ENCODE measurements at regions not wholly inside any gene's neighbourhood (a gene's known extent, or its start where the extent isn't known, plus 50 kb on each side); places are given as distances from the start of the nearest gene placed in this dataset.

DNA sequence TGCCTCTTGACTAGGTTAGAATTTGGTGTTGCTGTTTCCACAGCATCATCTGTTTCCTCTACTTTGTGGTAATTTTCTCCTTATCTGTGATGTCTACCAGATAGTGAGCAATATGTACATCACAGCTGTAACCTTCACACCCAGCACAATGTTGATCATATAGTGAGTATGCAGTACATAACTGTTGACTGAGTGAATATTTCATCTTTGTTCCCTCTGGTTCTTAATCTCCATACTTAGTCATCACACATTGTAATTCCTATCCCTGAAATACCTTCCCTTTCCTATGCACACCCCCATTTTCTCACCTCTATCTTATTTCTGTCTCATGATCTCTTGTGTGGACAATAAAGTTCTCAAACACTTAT lies 115.9 kb downstream of the KIF4B start:
- DNase-seq, result no peak
- H3K27me3 ChIP-seq (ENCODE audit: insufficient read depth, low read depth, severe bottlenecking), result no peaks in the 10 kb centered on the region

DNA sequence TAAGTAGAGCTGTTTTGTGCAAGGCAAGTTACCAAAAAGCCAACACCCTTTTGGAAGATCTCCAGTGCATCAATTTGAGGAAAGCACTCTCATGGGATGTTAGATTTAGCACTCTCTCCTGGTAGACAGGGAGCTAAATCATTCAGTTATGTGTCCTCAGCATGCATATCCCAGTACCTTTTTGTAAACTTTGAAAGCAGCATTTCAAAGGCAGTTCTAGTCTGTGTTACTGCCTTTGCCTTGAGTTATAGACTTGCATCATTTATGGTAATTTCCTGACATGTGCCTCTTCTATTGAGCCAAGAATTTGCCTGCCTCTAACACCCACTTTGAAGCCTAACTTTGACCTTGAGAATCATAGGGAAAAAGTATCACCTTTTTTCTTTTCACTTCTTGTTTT lies 120.6 kb downstream of the KIF4B start:
- Histone ChIP-seq H3K36me3 (no peaks in the 10 kb centered on the region), H3K4me3 (ENCODE audit: low read depth, low read length) (no peak overlapping the region), H3K27me3 (ENCODE audit: insufficient read depth, low read depth, severe bottlenecking) (no peaks in the 10 kb centered on the region), H3K9me3 (ENCODE audit: severe bottlenecking) (no peaks in the 10 kb centered on the region), H3K27ac (no peak overlapping the region)
- TF ChIP-seq, protein P1, sequence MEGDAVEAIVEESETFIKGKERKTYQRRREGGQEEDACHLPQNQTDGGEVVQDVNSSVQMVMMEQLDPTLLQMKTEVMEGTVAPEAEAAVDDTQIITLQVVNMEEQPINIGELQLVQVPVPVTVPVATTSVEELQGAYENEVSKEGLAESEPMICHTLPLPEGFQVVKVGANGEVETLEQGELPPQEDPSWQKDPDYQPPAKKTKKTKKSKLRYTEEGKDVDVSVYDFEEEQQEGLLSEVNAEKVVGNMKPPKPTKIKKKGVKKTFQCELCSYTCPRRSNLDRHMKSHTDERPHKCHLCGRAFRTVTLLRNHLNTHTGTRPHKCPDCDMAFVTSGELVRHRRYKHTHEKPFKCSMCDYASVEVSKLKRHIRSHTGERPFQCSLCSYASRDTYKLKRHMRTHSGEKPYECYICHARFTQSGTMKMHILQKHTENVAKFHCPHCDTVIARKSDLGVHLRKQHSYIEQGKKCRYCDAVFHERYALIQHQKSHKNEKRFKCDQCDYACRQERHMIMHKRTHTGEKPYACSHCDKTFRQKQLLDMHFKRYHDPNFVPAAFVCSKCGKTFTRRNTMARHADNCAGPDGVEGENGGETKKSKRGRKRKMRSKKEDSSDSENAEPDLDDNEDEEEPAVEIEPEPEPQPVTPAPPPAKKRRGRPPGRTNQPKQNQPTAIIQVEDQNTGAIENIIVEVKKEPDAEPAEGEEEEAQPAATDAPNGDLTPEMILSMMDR (IDR thresholded peaks at IDR 0.05; ENCODE audit: low read depth, low read length), result no peak
- no peak for DNase-seq

More for the DNA sequence above, 115.9 kb downstream of the KIF4B start:
- H3K9me3 ChIP-seq (ENCODE audit: severe bottlenecking), result no peaks in the 10 kb centered on the region
- no peaks in the 10 kb centered on the region for H3K36me3 ChIP-seq
- H3K27ac ChIP-seq, result no peak overlapping the region
- H3K4me3 ChIP-seq (ENCODE audit: low read depth, low read length), result no peak overlapping the region
- TF ChIP-seq, protein P1 (IDR thresholded peaks at IDR 0.05; ENCODE audit: low read depth, low read length), result no peak

DNA sequence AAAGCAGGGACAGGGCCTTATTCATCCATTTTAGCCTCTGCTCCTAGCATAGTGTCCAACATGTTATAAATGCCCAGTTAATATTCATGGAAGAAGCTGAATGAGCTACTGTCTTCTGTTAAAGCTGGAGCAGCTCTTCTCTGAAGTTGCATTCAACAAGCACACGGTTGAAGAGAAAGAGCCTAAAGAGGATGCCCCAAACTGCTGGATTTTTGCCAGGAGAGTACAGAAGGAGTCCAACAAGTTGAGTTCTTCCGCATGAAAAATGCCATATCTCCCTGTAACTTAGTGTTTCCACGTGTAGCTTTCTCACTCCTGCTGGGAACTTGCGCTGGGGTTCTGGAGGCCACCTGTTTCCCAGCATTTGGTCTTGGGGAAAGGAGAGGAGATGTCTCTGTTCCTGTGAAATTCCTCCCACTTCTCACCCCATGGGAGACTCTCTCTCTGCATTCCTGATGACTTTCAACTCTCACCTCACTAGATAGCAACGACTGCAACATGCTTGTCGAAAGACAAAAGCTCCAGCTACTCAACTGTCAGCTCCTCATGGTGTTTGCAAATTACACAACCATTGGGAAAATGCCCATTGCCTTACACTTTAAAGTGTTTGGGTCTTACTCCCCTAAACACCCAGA lies 122.8 kb downstream of the KIF4B start:
- Histone ChIP-seq H3K27ac (no peak overlapping the region), H3K27me3 (ENCODE audit: insufficient read depth, low read depth, severe bottlenecking) (no peaks in the 10 kb centered on the region), H3K9me3 (ENCODE audit: severe bottlenecking) (no peaks in the 10 kb centered on the region), H3K36me3 (no peaks in the 10 kb centered on the region), H3K4me3 (ENCODE audit: low read depth, low read length) (no peak overlapping the region)
- no peak for DNase-seq
- TF ChIP-seq, protein P1 (IDR thresholded peaks at IDR 0.05; ENCODE audit: low read depth, low read length), result no peak

DNA sequence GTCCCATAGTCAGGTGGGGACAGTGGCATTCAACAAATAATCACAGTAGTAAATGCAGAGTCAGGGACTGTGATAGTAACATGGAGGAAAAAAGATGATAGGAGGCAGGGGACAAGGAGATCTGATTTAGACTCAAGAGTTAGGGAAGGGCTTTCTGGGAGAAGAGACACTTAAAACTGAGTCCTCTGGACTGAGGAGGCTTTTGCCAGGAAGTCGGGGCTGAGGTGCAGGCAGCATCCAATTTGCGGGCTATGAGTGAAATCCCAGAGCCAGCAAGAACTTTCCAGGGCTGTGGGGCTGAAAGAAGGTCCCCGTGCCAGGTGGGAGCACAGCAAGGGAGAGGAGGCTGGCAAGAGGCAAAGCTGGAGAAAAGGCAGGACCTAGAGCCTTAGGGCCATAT lies 124.1 kb downstream of the KIF4B start:
- TF ChIP-seq, protein P1 (IDR thresholded peaks at IDR 0.05; ENCODE audit: low read depth, low read length), result no peak
- DNase-seq, result no peak
- no peak overlapping the region for H3K4me3 ChIP-seq (ENCODE audit: low read depth, low read length)
- no peaks in the 10 kb centered on the region for H3K36me3 ChIP-seq
- H3K9me3 ChIP-seq (ENCODE audit: severe bottlenecking), result no peaks in the 10 kb centered on the region
- H3K27me3 ChIP-seq (ENCODE audit: insufficient read depth, low read depth, severe bottlenecking), result no peaks in the 10 kb centered on the region
- H3K27ac ChIP-seq, result no peak overlapping the region

DNA sequence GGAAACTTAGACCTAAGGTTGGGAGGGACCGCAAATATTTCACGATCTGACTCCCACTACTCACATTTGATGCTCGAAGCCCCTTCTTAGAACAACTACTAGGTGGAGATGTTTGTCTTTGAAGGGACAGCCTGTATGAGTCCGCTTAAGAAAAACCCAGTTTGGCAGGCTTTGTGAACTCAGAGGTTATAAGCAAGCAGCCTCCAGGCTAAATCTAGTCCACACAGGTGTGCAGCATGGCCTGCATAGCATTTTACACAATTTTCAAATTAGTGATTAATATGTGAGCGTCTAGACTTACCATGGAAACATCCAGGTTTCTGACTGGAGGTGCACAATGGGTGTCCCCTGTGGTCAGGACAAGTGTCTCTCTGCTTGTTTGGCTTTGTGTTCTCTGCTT lies 127.1 kb downstream of the KIF4B start:
- H3K27me3 ChIP-seq (ENCODE audit: insufficient read depth, low read depth, severe bottlenecking), result no peaks in the 10 kb centered on the region
- H3K36me3 ChIP-seq, result no peaks in the 10 kb centered on the region
- H3K27ac ChIP-seq, result no peak overlapping the region
- no peak for DNase-seq
- H3K9me3 ChIP-seq (ENCODE audit: severe bottlenecking), result no peaks in the 10 kb centered on the region
- H3K4me3 ChIP-seq (ENCODE audit: low read depth, low read length), result no peak overlapping the region
- TF ChIP-seq, protein P1 (IDR thresholded peaks at IDR 0.05; ENCODE audit: low read depth, low read length), result no peak

DNA sequence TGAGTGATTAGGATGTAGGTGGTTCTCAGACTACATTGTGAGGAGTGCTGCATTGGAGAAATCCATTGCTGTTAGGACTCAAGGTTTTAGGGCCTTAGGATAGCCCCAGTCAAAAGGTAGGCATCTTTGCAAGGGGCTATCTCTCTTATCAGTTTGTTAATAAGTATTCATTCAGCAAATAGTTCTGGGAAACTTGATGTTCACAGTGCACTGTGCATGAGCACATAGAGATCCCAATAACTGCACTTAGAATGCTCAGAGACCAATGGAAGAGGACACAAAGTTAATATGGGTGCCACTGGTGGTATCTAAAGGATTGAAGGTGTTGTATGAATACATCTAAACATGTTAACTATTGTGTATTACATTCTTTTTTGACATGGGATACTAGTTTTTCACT lies 131.4 kb downstream of the KIF4B start:
- Histone ChIP-seq H3K36me3 (no peaks in the 10 kb centered on the region), H3K27ac (no peak overlapping the region), H3K9me3 (ENCODE audit: severe bottlenecking) (no peaks in the 10 kb centered on the region), H3K27me3 (ENCODE audit: insufficient read depth, low read depth, severe bottlenecking) (no peaks in the 10 kb centered on the region), H3K4me3 (ENCODE audit: low read depth, low read length) (no peak overlapping the region)
- DNase-seq, result no peak
- TF ChIP-seq, protein P1 (IDR thresholded peaks at IDR 0.05; ENCODE audit: low read depth, low read length), result no peak

Data from WERI-Rb-1 (cell line).